Nephron progenitor cell (in vitro differentiated cells): ENCODE measurements at regions not wholly inside any gene's neighbourhood (a gene's known extent, or its start where the extent isn't known, plus 50 kb on each side); places are given as distances from the start of the nearest gene placed in this dataset.
A peak's percentile ranks its signal among the peaks of the same experiment; 100 is the strongest.

Source experiments
- DNase-seq: peaks from one replicate; pipeline ENCODE4 v3.0.0; 2021
- H3K27ac Mint-ChIP-seq: 2 replicates; pipeline ENCODE4 v1.8.0; 2021; ENCODE audit warnings: mild to moderate bottlenecking, moderate library complexity, mixed read lengths
- H3K27me3 Mint-ChIP-seq: 2 replicates; pipeline ENCODE4 v1.8.0; 2021; ENCODE audit warnings: mild to moderate bottlenecking, low read depth, mixed read lengths; ENCODE audit not compliant: poor library complexity
- H3K36me3 Mint-ChIP-seq: 2 replicates; pipeline ENCODE4 v1.8.0; 2021; ENCODE audit warnings: low read depth, mixed read lengths
- H3K4me1 Mint-ChIP-seq: 2 replicates; pipeline ENCODE4 v1.8.0; 2021; ENCODE audit warnings: mixed read lengths
- H3K4me3 Mint-ChIP-seq: 2 replicates; pipeline ENCODE4 v1.8.0; 2021; ENCODE audit warnings: mild to moderate bottlenecking, moderate library complexity, mixed read lengths
- H3K9me3 Mint-ChIP-seq: 2 replicates; pipeline ENCODE4 v1.8.0; 2021; ENCODE audit warnings: mild to moderate bottlenecking, moderate library complexity, mixed read lengths
- TF ChIP-seq, protein P1 (sequence below): fragments of 200-600 bp; sonication (generic); IDR thresholded peaks from 2 replicates; pipeline ENCODE4 v1.5.0; 2021; ENCODE audit warnings: antibody characterized with exemption

- Mint-ChIP-seq H3K9me3 (peaks cover 4% of the 10 kb centered on the region), H3K36me3 (peaks cover 17% of the 10 kb centered on the region), H3K4me1 (peaks cover 2% of the 10 kb centered on the region), H3K27me3 (no peaks in the 10 kb centered on the region), H3K4me3 (no peak overlapping the region), H3K27ac (no peak overlapping the region)
- TF ChIP-seq, protein P1, sequence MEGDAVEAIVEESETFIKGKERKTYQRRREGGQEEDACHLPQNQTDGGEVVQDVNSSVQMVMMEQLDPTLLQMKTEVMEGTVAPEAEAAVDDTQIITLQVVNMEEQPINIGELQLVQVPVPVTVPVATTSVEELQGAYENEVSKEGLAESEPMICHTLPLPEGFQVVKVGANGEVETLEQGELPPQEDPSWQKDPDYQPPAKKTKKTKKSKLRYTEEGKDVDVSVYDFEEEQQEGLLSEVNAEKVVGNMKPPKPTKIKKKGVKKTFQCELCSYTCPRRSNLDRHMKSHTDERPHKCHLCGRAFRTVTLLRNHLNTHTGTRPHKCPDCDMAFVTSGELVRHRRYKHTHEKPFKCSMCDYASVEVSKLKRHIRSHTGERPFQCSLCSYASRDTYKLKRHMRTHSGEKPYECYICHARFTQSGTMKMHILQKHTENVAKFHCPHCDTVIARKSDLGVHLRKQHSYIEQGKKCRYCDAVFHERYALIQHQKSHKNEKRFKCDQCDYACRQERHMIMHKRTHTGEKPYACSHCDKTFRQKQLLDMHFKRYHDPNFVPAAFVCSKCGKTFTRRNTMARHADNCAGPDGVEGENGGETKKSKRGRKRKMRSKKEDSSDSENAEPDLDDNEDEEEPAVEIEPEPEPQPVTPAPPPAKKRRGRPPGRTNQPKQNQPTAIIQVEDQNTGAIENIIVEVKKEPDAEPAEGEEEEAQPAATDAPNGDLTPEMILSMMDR: no peak
- no peak for DNase-seq
These were observed 173.0 kb downstream of the KLF12 start for GRCh38 chr13:73961181-73961580.

DNA sequence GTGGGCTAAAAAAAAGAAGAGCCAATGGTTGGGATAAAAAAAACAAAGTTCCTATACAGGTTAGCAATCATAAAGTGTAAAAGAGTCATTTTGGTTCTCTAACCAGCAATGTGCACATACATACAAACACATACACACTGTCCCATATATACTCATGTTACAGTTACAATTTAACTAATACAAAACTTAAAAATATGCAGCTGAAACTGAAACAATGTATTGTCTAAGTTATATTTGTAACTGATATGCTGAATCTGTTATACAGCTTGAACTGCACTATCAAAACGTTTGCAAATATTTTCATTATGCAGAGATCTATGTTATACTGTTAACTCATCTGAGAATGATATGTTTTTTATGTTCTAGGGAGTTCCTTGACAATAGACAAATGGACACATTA lies 173.7 kb downstream of the KLF12 start:
- Mint-ChIP-seq H3K9me3 (peaks cover 4% of the 10 kb centered on the region), H3K4me3 (no peak overlapping the region), H3K27me3 (no peaks in the 10 kb centered on the region), H3K36me3 (peaks cover 17% of the 10 kb centered on the region), H3K4me1 (no peaks in the 10 kb centered on the region), H3K27ac (no peak overlapping the region)
- TF ChIP-seq, protein P1: no peak
- no peak for DNase-seq

DNA sequence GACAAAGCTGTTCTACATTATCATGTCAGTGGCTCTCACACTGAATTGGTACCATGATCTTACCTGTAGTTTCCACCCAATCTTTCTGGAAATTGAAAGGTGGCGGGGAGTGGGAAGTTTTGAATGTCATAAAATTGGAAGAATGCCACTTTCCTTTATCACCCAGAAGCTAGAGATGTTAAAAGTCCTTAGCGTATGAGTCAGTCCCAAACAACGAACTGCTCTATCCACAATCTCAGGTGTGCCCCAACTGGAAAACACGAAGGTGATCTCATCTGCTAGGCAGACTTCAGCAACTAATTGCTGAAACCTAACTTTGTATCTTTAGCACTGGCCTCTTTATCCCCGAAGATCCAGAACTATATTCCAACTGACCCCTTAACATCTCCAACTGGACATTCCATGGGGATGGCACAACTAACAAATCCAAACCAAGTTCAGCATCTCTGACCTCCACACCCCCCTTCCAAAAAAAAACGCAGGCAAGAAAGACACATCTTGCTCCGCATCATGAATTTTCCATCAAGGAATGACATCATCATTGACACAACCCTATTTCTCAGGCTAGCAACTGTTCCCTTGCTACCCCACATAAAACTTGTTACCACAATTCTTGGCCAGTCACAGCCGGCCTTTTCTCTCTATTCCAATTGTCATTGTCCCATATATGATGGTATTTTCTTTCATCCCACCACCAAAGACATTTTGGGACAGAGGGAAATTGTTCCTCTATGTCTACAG lies 175.4 kb downstream of the KLF12 start:
- Mint-ChIP-seq H3K27ac (no peak overlapping the region), H3K27me3 (no peaks in the 10 kb centered on the region), H3K9me3 (peaks cover 4% of the 10 kb centered on the region), H3K36me3 (peaks cover 17% of the 10 kb centered on the region), H3K4me1 (no peaks in the 10 kb centered on the region), H3K4me3 (no peak overlapping the region)
- no peak for DNase-seq
- TF ChIP-seq, protein P1: no peak

DNA sequence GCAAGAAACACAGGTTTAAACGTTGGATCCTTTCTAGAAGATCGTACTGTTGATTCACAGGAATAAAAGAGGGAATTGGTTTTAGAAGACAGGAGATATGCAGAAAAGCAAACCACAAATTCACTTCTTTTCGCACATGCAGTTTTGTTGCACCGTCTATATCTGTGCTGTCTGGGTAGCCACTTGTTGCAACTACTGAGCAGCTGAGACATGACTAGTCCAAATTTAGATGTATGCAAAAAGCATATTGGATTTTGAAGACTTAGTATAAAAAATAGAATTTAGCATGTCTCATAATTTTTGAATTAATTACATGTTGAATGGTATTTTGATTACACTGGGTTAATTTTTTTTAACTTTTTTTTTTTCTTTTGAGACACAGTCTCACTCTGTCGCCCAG lies 176.3 kb downstream of the KLF12 start:
- DNase-seq: no peak
- peaks cover under 1% of the 10 kb centered on the region for H3K4me1 Mint-ChIP-seq
- no peak overlapping the region for H3K4me3 Mint-ChIP-seq
- peaks cover 4% of the 10 kb centered on the region for H3K9me3 Mint-ChIP-seq
- no peak overlapping the region for H3K27ac Mint-ChIP-seq
- TF ChIP-seq, protein P1: no peak
- peaks cover 17% of the 10 kb centered on the region for H3K36me3 Mint-ChIP-seq
- no peaks in the 10 kb centered on the region for H3K27me3 Mint-ChIP-seq

GRCh38 chr13:73956795-73957408 lies 177.3 kb downstream of the KLF12 start:
- Mint-ChIP-seq H3K27me3 (no peaks in the 10 kb centered on the region), H3K4me3 (no peak overlapping the region), H3K4me1 (peaks cover 9% of the 10 kb centered on the region), H3K9me3 (peaks cover 4% of the 10 kb centered on the region), H3K27ac (peak overlapping the region; percentile 17), H3K36me3 (peaks cover 9% of the 10 kb centered on the region)
- DNase-seq: no peak
- TF ChIP-seq, protein P1: no peak
